Heart left ventricle (tissue), 16 donors: ENCODE measurements at regions not wholly inside any gene's neighbourhood (a gene's known extent, or its start where the extent isn't known, plus 50 kb on each side); places are given as distances from the start of the nearest gene placed in this dataset.

Experiments used
- ATAC-seq, 4 donors: fragments of 200-7000 bp; cut with Tn5 transposase; one replicate each; pipeline ENCODE4 v1.9.1; 2020 to 2022; ENCODE audit warnings: moderate library complexity in 4 of 4, mild to moderate bottlenecking in 3 of 4, moderate number of reproducible peaks in 1 of 4
- DNase-seq, 5 donors: peaks; one replicate each; pipeline ENCODE4 v3.0.0-alpha.2; 2020
- H3K27ac ChIP-seq, 12 donors: fragments of 200-600 bp; sonication (generic) in 4 of 12; one replicate each; pipeline versions ENCODE4 v1.5.0 to v1.8.0; 2016 to 2022; ENCODE audit warnings: mild to moderate bottlenecking in 2 of 12
- H3K27me3 ChIP-seq, 9 donors: fragments of 200-600 bp; sonication (generic) in 2 of 9; one replicate each; pipeline versions ENCODE4 v1.5.1 to v1.8.0; 2016 to 2022; ENCODE audit warnings: mild to moderate bottlenecking in 3 of 9
- H3K36me3 ChIP-seq, 9 donors: fragments of 200-600 bp; sonication (generic) in 2 of 9; one replicate each; pipeline versions ENCODE4 v1.5.0 to v1.8.0; 2018 to 2022; ENCODE audit warnings: mild to moderate bottlenecking in 2 of 9
- H3K4me1 ChIP-seq, 12 donors: fragments of 200-600 bp; sonication (generic) in 4 of 12; one replicate each; pipeline versions ENCODE4 v1.5.0 to v1.8.0; 2016 to 2022; ENCODE audit warnings: mild to moderate bottlenecking in 3 of 12
- H3K4me3 ChIP-seq, 12 donors: fragments of 200-600 bp; sonication (generic) in 4 of 12; one replicate each; pipeline versions ENCODE4 v1.5.0 to v1.8.0; 2017 to 2022; ENCODE audit warnings: mild to moderate bottlenecking in 9 of 12, moderate library complexity in 4 of 12
- H3K9me3 ChIP-seq, 12 donors: fragments of 200-600 bp; sonication (generic) in 4 of 12; one replicate each; pipeline versions ENCODE4 v1.5.0 to v1.8.0; 2016 to 2022; ENCODE audit warnings: mild to moderate bottlenecking in 1 of 12
- POLR2A ChIP-seq, 2 donors: fragments of 450-650 bp; IDR thresholded peaks; one replicate each; pipeline ENCODE4 v1.6.1; 2017; ENCODE audit warnings: antibody characterized with exemption in 2 of 2, mild to moderate bottlenecking in 2 of 2, moderate library complexity in 2 of 2
- WGBS, 4 donors: extraction: QIAGEN DNeasy Blood & Tissue Kit in 2 of 4; methylation state at CpG; one replicate each; pipeline versions ENCODE4 v1.1.5 to v1.1.7; 2013 to 2018; 5-methylcytosine and 5-hydroxymethylcytosine counted together
- intact Hi-C, 10 donors: fragments of 100-400 bp; cut with DNase I; formaldehyde crosslinking; loops; one replicate each; pipeline versions ENCODE4 v1.11.1 to v1.14.2; 2022
- TF ChIP-seq, protein P1 (sequence below), 12 donors: fragments of 200-600 bp; sonication (generic) in 4 of 12; IDR thresholded peaks; one replicate each; pipeline versions ENCODE4 v1.5.0 to v1.8.0; 2018 to 2022; ENCODE audit warnings: antibody characterized with exemption in 12 of 12, mild to moderate bottlenecking in 5 of 12
- donor health status: ischemic (EF 13 %, LVEDD 7.1; RV severe dilation, severe dysfunction).
- donor health status: healthy with polysubstance abuse.
- donor health status: DM: no; HTN: yes; CAD: no.
- donor health status: DM: no; HTN: no; CAD: no.
- donor health status: ischemic (EF 25% LVEDD 6.9; RV normal size, moderate dysfunction).
- donor health status: ischemic (EF 25% LVEDD 5.7; RV mildly dilated, moderate dysfunction).
- donor health status: healthy.
- donor health status: DM: yes; HTN: yes; CAD: no.
- donor health status: ischemic (EF 35%, LVEDD 5.7; RV mildly dilated, moderate dysfunction).
- donor health status: nonischemic (EF 11% LVEDD 7.7; RV severe dilation, severe dysfunction).
- donor health status: DM: yes; HTN: yes; CAD: no.
- donor health status: PGD.
- donor health status: ischemic (EF 29% LVEDD 5.4; RV normal size, mild dysfunction).
- donor health status: nonischemic (EF 23%, LVEDD 6.1; RV moderate dilation, normal function).

- H3K27me3 ChIP-seq: peaks cover 0 to 9% (median 0%) of the 10 kb centered on the region in 9 donors
- no peak for TF ChIP-seq POLR2A (IDR thresholded peaks at IDR 0.05)
- TF ChIP-seq, protein P1, sequence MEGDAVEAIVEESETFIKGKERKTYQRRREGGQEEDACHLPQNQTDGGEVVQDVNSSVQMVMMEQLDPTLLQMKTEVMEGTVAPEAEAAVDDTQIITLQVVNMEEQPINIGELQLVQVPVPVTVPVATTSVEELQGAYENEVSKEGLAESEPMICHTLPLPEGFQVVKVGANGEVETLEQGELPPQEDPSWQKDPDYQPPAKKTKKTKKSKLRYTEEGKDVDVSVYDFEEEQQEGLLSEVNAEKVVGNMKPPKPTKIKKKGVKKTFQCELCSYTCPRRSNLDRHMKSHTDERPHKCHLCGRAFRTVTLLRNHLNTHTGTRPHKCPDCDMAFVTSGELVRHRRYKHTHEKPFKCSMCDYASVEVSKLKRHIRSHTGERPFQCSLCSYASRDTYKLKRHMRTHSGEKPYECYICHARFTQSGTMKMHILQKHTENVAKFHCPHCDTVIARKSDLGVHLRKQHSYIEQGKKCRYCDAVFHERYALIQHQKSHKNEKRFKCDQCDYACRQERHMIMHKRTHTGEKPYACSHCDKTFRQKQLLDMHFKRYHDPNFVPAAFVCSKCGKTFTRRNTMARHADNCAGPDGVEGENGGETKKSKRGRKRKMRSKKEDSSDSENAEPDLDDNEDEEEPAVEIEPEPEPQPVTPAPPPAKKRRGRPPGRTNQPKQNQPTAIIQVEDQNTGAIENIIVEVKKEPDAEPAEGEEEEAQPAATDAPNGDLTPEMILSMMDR (IDR thresholded peaks at IDR 0.05): no peak
- DNase-seq (no peak), ATAC-seq (no peak)
- no peak overlapping the region for H3K4me3 ChIP-seq
- 49 to 56% (median 53%) methylated on average over 4 to 5 of the region's 5 CpGs for WGBS, 4 donors
- H3K36me3 ChIP-seq: no peaks in the 10 kb centered on the region
- intact Hi-C loops: no loop called here
- H3K4me1 ChIP-seq: no peaks in the 10 kb centered on the region
- H3K9me3 ChIP-seq: no peaks in the 10 kb centered on the region
- H3K27ac ChIP-seq: no peak overlapping the region
These were observed 117.0 kb upstream of the CXCL14 start for GRCh38 chr5:135695656-135696313.

GRCh38 chr5:135694906-135695305 is 116.1 kb upstream of the CXCL14 start:
- intact Hi-C loops: no loop called here
- Histone ChIP-seq H3K9me3 (no peaks in the 10 kb centered on the region), H3K27ac (no peak overlapping the region), H3K36me3 (no peaks in the 10 kb centered on the region), H3K4me3 (no peak overlapping the region), H3K4me1 (no peaks in the 10 kb centered on the region), H3K27me3 (peaks cover 0 to 15% (median 0%) of the 10 kb centered on the region in 9 donors)
- no peak for DNase-seq
- WGBS, 4 donors: 77 to 84% (median 82%) methylated on average over 5 of the region's 5 CpGs
- ATAC-seq: no peak
- TF ChIP-seq POLR2A (IDR thresholded peaks at IDR 0.05): no peak
- TF ChIP-seq, protein P1 (IDR thresholded peaks at IDR 0.05): no peak

DNA sequence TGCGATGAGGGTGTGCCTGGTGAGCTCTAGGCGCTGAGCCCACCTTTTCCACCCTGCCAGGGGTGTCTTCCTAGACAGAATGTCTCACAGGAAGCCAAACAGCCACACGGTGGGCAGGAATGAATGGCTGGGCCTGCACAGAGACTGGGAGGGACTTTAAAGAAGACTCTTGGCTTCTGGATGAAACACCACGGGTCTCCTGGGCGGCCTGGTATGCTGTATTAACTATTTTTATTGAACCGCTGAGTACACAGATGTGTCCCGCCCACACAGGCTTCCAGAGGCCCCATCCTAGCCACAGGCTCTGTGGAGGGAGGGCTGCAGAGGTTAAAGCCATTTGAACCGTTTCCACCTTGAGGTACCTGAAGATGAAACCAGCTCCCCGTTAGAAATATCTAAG is 115.2 kb upstream of the CXCL14 start:
- Histone ChIP-seq H3K27me3 (peaks cover 0 to 21% (median 0%) of the 10 kb centered on the region in 9 donors), H3K4me3 (no peak overlapping the region), H3K36me3 (no peaks in the 10 kb centered on the region), H3K27ac (no peak overlapping the region), H3K4me1 (no peaks in the 10 kb centered on the region), H3K9me3 (no peaks in the 10 kb centered on the region)
- intact Hi-C loops: no loop called here
- TF ChIP-seq, protein P1 (IDR thresholded peaks at IDR 0.05): no peak
- no peak for TF ChIP-seq POLR2A (IDR thresholded peaks at IDR 0.05)
- ATAC-seq (no peak), DNase-seq (no peak)
- WGBS, 4 donors: 71 to 80% (median 77%) methylated on average over 9 of the region's 9 CpGs

DNA sequence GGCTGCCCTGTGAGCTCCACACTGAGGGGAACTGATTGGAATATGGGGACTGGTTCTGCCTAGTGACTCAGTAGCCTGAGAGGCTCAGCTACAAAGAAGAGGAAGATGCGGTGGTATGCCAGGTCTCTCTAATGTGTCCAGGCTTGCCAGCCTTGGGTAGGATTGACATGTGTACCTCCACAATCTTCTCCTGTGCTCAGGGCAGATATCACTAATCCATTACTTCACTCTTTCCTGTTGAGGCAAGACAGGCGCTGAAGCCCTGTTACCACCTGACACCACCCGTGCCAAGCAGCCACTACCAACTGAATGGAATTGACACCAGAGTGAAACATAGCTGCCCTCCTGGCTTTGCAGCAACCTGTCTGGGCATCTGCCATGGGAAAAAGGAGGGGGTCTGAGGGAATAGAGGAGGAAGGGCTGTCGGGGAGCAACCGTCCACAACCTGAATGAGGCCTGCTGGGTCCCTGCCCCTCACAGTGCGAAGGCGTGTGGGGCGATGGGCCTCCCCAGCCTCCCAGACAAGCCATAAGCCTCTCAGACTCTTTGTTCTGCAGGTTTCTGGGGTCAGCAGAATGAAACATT is 114.7 kb upstream of the CXCL14 start:
- no peaks in the 10 kb centered on the region for H3K9me3 ChIP-seq
- ATAC-seq (peak in 1 of 4 donors; percentile 24), DNase-seq (no peak)
- intact Hi-C loops: no loop called here
- H3K4me1 ChIP-seq: no peaks in the 10 kb centered on the region
- H3K4me3 ChIP-seq: no peak overlapping the region
- H3K27ac ChIP-seq: no peak overlapping the region
- peaks cover 0 to 21% (median 0%) of the 10 kb centered on the region in 9 donors for H3K27me3 ChIP-seq
- no peaks in the 10 kb centered on the region for H3K36me3 ChIP-seq
- 92 to 94% (median 93%) methylated on average over 7 to 8 of the region's 8 CpGs for WGBS, 4 donors
- TF ChIP-seq, protein P1 (IDR thresholded peaks at IDR 0.05): no peak
